HG02798 (cell line): ENCODE measurements at regions not wholly inside any gene's neighbourhood (a gene's known extent, or its start where the extent isn't known, plus 50 kb on each side); places are given as distances from the start of the nearest gene placed in this dataset.

Experiments used
- ATAC-seq: cut with Tn5 transposase; IDR thresholded peaks from one replicate; pipeline ENCODE4 v1.9.1; 2021; ENCODE audit warnings: mild to moderate bottlenecking; ENCODE audit not compliant: unreplicated experiment, poor library complexity

DNA sequence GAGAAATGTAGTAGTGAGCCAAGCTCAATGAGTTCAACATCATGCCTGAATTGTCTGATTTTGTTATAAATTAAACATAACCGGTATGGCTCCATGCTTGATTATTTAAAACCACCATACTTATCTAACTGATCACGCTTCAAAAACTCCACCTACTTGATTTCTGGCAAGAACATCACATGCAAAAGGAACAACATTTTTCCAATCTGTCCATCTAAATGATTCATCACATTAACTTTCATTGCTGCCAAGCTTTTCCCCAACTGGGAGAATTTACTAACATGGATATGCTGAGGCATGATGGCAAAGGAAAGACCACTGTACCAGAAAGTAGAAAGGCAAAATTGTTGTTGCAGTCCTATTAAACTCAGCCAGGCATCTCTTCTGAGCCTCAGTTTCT, 286.8 kb downstream of the TRIB2 start:
- ATAC-seq, result no peak

DNA sequence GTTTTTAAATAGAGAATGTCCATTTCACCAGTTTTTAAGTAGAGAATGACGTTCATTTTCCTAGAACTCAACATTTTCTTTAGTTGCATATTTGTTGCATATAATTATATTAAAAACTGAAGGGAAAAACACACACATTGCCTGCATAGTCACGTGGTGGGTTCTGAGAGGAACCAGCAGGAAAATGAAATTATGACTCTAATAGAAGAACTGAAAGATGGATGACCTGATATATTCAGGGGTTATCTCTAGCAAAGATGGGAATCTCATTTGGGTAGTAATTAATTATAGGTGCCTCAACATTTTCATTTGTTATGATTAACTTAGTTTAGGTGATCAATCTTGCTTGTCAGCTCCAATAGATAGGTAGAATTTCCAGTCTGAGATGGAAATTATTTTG, 288.3 kb downstream of the TRIB2 start:
- no peak for ATAC-seq

DNA sequence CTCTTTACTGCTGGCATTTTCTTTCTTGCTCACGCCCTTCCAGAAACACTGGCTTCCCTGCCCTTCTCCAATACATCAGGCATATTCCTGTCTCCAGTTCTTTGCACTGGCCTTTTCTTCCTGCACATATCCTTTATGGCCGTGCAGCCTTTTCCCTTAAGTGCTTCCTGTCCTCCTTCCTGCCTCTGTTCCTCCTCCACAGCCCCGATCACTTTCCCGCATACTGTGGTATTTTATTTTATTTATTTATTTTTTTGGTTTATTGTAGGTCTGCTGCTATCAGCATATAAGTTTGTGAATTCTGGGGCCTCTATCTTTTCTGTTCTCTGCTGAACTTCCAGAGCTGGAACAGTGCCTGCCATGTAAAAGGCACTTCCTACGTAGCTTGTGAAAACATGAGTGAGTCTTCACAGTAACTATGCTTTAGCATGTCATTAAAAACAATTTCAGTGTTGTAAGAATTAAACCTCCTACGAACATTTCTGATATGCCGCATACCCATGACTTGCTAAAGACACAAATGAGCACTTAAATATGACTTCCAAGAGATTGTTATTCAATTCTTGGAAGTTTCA, 289.1 kb downstream of the TRIB2 start:
- ATAC-seq, result no peak

DNA sequence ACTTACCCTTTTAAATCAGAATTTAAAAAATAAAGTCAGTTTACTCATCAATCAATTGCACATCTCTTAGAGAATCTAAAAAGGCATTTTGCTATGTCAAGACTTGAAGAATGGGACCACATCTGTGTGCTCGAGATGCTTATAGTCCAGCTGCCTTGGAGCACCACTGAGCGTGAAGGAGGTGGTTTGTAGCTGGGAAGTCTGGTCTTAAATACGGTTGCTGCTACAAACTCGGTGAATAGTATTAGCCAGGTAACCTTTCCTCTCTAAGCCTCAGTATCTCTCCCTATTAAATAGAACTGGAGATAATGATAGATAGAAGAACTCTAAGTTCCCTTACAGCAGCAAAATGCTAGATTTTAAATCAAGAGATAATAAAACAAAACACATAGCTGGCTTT, 289.7 kb downstream of the TRIB2 start:
- ATAC-seq, result no peak

DNA sequence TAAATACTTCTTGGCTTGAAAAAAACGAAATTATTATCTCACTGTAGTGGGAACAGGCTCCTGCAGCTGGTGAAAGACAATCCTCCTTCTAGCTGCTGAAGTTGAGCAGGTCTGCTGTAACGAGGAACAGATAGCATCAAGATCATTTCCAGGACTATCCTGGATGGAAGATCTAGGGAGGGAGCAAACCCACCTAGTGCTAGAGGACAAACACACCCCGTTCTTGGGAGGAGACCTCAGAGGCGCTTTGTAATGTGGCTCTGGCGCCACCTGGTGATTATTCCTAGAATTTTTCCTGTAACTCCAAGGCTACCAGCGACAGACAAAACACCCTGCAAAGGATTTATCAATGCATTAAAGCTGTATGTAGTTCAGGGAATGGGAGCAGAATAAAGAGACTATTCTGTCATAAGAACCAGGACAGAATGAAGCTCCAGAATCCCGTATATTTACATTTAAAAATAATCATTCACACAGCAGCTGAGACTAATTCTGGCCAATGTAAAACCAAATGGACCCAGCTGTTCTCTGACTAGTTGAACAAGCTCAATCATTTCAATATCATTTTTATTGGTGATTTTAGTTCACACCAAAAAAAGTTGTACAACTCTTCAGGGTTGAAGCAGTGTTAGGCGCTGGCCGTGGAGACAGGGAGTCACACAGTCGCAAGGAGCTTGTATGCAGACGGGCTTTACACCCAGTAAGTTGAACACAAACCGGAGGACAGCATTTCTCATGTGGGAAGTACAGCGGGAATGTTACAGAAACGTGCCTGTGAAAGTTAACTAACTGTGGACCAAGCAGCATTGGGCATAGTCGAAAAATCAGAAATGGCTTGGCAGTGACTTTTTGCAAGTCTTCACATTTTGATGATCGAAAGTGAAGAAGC, 290.3 kb downstream of the TRIB2 start:
- ATAC-seq, result peak; percentile 84

DNA sequence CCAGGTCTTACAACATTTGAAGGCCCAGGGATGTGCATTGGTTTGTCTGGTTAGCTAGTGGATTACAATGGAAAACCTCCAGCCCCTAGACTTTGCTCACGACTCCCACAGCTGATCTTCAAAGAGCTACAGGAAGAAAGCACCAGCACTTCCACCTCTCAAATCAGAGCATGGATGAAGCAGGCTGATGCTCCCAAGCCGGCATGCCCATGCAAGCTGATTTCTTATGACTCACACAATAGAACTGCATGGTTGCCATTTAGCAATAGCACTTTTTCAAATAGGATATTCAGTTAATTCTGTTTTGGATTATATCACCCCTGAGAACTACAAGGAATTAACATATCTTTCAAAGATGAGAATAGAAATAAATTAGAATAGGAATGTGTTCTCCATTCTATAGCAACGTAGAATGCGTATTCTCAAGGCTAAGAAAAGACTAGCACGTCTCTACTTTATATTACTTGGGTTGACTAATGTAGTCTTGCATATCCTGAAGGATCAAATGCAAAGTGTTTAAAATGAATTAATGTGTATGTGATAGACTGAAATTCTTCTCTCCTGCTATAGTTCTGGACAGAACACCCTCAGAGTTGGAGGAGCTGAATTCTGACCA, 292.4 kb downstream of the TRIB2 start:
- ATAC-seq, result no peak

DNA sequence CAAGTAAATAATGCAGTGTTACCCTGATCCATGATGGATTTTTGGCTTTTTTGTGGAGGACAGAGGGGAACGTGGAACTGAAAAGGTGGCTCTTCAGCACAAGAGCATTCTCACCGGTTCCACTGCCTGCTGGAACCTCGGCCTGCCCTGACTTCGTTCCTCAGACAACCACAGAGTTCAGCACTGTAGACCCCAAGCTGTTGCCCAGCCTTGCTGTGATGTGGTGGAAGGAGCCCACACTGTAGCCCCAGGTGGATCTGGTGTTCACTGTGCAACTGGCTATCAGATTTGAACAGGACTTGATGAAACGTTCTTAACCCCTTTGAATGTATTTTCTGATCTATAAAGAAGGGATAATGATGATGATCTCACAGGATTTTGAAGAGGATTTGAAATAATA, 293.5 kb downstream of the TRIB2 start:
- no peak for ATAC-seq

DNA sequence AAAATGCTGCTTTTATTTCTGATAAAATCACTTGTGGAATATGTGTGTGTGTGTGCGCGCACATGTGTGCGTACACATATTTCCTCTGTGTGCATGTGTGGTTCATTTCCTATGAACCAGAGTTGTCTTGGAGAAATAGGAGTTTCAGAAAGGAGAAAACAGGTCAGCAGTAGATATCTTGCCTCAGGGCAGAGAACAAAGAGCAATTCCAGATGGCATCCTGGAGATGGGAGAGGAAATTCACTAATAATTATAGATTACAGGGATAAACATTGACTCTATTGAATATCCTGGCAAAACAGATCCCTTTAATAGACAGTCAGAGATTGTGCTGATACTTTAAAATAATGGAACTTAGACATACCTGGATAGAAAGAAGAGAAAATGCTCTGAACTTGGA, 298.0 kb downstream of the TRIB2 start:
- no peak for ATAC-seq

DNA sequence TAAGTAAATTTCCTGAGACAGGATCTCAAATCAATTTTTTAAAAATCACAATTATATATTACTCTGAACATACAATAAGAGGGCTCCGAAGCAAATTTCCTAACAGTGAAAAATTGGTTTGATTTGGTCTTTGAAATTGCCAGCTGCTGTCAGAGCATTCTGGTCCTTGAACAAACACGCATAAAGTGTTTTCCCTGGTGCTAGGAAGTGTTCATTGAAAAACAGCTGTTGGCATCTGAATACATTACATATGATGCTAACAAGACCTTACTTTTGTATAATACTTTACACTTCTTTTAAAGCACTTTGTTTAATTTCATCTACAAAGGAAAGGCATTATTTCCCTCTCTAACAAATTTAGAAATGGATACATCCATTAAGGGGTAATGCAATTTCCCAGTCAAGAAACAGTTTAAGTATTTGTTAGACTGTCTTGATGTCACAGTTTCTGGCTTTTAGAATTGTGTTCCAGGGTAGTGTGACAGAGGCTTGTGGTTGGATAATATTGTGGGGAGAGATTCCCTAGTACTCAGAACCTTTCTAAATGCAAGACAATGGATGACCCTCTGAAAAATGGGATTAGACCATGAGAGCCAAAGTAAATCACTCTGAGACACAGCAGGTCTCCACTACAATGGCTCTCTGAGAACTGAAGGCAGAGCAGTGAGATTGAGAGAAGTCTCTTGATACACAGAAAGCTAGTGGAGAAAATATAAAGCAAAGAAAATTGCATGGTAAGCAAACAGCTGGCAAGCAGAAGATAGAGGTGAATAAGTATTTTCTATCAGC, 299.0 kb downstream of the TRIB2 start:
- no peak for ATAC-seq

DNA sequence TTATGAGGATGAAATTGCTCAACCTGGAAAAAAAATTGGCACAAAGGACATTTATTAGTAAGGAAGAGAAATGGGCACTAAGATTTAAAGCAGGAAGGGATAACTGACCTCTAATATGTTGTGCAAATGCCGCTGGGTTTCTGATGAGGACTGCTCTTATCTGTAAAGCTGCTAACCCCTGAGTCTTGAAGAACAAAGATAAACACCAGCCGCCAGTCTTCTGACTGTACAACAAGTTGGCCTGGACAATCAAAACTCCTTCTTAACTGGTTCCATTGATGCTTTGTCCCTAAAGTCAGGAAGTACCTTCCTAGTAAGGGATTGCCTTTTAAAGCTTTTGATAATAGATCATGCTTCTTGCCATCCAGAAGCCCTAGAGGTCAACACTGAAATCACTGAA, 301.8 kb downstream of the TRIB2 start:
- ATAC-seq, result no peak

DNA sequence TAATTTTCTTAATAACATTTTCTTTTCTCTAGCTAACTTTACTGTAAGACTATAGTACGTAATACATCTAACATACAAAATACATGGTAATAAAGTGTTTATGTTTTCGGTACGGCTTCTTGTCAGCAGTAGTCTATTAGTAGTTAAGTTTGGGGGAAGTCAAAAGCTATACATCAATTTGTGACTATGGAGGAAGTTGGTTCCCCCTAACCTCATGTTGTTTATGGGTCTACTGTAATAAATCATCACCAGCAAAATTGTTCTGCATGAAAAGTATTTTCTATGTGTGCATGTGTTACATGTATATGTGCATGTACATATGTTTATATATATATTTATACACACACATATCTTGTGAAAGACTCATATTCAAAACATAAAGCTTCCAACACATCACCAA, 303.0 kb downstream of the TRIB2 start:
- no peak for ATAC-seq

DNA sequence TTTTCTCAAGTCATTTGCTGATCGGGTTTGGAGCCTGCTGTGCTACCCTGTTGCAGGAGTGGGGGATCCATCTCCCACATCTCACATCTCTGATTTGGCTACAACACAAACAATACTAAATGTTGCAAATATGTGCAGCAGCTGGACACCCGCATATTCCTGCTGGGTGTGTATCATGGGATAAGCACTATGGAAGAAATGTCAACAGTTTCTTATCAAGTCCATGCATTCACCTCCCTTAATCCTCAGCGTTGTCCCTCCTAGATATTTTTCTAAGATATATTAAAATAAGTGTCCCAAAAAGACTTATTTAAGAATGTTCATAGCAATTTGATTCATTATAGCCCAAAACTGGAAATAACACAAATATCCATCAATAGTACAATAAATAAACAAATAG, 303.7 kb downstream of the TRIB2 start:
- no peak for ATAC-seq

DNA sequence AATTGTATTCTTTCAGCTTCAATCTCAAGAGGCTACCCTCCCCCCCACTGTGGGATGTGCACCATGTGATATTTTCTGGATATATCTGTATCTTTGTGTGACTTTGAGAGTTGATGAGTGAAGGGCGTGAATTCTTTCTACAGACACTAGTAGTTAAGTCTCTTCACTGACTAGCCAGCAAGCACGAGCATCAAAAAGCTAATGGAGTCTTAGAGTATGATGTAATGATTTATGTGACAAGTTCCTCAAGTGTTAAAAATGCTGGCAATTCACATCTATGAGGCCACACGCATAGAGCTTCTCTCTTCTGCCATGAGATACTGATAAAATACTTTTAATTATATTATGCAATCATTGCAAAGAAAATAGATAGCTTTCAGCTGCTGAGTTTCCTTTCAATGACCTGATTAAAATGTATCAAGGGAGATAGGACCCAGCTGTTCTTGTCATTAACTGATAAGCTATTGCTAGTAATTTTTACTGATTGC, 304.8 kb downstream of the TRIB2 start:
- no peak for ATAC-seq

DNA sequence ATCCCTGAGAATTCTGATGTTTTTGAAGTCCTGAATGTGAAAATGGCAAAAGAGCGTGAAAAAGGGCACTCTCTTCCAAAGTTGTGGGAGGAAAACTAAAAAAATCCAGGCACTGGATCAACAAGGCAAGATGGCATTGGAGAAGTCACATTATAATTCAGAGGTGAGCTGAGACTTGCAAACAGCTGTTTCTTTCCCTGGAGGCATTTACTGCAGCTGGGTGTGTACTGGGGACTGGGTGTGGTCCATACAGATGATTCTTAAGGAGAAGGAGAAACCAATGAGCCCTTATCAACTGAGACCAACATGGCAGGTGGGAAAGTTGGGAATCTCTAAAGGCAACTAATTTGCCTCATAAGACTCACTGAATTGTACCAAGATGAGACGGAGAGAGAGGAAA, 313.9 kb downstream of the TRIB2 start:
- no peak for ATAC-seq

DNA sequence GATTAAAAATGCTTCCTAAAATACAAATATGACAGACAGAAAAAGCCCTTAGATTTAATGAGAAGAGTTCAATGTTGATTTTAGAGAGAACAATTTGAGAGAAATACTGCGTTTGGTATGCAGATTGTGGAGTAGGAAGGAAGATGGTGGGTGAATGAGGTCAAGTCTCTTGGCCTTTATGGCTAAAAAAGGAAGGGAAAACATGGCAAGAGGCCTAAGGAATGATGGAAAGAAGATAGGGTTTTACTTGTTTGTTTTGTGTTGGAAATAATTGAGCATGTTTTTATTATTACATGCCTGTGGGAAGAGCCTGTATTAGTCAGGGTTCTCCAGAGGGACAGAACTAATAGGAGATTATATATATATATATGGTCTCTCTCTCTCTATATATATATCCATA, 318.1 kb downstream of the TRIB2 start:
- ATAC-seq, result no peak

DNA sequence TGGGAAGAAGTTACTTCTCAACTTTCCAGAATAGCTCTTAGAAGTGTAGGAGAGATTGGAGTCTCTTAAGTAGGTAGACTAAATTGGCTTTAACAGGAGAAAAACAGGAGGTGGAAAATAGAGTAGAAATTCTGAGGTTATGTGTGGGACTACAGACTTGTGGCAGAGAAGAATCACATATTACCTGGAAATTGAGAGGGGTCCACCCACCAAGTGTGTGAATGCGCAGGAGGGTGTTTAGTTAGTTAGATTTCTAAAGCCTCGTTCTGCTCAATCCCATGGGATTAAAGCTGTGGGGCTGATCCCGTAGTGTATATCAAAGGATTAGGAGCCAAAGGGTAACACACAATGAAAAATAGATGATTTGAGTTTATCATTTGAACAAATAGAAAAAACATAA, 319.1 kb downstream of the TRIB2 start:
- ATAC-seq, result no peak

DNA sequence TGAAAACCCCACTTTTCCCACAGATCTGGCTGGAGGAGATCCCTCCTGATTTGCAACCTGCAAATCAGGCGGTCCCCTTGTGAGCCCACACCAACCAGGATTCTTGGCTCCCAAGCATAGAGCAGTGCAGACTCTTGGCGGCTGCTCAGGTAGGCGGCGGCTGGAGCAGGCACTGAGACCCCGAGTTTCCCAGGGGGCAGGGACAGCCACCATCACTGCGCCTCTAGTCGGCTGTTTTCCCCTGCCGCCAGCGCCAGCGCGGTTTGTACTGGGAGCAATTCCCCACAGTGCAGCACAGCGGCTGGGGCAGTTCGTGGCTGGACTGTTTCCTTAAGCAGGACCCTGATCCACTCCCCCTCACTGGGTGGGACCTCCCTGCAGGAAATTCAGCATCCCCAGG, 323.3 kb downstream of the TRIB2 start:
- ATAC-seq, result no peak

DNA sequence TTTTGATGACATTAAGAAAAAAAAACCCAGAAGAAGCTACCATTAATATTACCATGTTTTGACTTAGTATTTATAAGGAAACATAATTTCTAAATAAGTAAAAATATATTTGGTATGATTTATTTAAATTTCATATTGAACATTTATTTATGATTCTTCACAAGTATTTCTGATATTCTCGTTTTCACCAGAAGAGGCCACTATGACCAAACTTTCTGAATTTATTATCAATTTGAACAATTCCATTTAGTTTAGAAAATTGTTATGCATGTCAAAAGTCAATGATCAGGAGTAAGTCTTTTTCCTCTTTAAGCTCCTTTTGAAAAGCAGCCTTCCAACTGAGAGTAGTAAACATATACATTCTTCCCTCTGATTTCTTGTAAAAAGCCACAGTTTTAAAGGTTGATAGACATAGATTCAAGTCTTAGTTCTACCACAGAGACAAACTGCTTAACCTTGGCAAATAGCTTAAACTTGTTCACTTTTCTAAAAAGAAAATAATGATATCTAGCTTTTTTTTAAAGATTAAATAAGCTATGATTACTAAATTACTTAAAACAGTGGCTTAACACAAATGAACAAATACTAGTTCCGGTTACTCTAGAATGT, 329.9 kb downstream of the TRIB2 start:
- no peak for ATAC-seq

DNA sequence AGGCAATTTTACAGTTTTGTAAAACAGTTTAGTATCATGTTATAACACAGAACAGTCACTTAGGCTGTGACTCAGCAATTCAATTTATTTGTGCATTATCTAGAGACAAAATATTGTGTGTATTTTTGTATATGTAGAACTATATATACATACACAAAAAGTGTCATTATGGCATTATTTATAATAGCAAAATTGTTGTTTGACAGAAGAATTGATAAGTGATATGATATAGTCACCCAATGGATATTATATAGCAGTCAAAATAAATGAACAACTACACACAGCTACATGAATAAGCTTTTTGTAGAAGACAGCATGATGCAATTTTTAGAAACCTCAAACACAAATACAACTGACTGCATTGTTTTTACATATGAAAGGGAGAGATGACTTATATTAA, 334.0 kb downstream of the TRIB2 start:
- ATAC-seq, result no peak

DNA sequence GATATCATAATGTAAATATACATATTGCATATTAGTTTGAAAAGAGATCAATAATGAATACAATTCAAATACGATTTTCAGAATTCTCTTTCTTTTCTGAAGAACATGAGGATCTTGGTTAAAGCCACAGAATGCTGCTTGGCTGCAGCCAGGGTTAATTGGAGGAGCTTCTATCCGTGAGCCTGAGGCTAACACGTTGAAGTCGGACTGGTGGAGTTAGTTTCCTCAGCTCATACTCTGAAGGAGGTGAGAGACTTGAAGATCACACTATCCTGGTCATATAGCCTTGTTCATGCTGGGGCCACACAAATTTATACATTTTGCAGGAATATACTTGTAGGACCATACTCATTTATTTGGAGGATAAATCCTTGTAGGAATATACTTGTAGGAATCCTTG, 335.8 kb downstream of the TRIB2 start:
- ATAC-seq, result no peak
